Amniotic epithelial cell (primary cell): ENCODE measurements at regions not wholly inside any gene's neighbourhood (a gene's known extent, or its start where the extent isn't known, plus 50 kb on each side); places are given as distances from the start of the nearest gene placed in this dataset.

Experiments used
- DNase-seq: peaks from one replicate; pipeline ENCODE4 v3.0.0-alpha.2; 2010; ENCODE audit warnings: low read depth

DNA sequence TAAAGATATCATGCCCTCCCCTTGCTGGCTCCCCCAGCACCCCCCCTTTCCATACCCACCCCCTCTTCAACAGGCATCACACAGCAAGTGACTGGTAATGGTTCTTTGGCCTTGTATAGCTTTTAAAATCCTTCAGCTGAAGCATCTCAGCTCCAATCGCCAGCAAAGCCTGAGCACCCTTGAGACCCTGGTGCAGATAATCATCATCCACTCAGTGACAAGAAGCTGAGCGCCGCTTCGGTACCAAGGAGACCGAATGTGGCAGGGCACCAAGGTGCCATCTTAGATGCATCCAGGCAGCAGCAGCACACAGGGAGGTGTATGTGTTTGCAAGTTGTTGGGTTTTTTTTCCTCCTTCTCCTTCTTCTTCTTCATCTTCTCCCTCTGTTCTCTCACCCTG is 232.7 kb downstream of the BCL11A start:
- DNase-seq, result no peak

DNA sequence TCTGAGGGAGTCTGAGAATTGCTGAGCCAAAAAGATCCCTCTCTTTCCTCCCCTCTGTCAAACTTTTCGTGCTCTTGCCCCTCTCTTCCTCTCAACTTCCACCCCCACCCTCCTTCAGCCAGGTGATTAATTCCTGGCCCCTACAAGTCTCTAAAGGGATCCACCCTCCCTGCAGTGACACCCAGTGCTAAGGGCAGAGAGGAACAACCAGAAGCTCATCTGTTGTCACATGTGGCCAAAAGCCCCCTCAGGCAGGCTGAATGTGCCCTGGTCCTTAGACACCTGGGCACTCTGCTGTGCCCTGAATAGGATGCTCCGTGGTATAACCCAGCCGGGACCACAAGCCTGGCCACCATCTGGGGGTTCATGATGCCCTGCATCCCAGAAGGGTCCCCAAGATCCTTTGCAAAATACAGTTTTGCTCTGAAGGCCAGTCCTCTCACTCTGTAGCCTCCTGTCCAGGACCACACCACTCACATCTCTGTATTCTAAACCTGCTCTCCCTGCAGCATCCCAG is 234.4 kb downstream of the BCL11A start:
- DNase-seq, result no peak

DNA sequence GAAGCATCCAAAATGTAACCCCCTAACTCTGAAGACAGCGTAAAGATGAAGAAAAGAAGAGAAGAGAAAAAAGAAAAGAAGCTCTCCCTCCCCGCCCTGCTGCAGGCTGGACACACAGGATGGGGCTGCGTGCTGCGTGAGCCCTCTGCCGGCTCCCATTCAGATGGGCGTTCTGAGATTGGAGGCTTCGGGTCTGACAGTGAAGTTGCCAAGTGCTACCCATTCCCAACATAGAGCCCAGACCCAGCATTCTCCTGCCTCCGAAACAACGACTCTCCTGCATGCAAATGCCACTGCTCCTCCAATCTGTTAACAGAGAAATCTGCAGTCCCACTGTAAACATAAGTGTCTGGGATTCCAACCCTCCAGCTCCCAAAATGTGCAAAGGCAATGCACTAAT is 234.9 kb downstream of the BCL11A start:
- DNase-seq, result no peak

DNA sequence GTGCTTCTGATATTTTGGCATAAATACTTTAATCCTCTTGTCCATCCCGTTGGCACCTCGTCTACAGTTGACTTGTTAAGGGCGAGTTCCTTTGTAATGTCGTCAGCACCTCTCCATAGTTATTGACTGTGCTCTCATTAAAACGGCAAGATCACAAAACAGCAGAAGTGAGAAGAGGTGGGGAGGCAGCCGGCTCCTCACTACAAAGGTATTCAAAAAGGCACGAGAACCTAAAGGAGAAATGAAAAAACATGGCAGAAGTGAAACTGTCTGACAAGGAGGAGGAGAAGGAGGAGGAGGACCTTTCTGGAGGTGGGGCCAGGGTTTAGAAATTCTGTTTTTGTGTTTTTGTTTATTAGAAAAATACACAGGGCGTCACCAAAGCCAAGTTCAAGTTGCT is 235.6 kb downstream of the BCL11A start:
- DNase-seq, result no peak

- DNase-seq, result no peak
These were observed 236.4 kb downstream of the BCL11A start for GRCh38 chr2:60317034-60317386.

- DNase-seq, result no peak
These were observed 236.9 kb downstream of the BCL11A start for GRCh38 chr2:60316381-60317033.

DNA sequence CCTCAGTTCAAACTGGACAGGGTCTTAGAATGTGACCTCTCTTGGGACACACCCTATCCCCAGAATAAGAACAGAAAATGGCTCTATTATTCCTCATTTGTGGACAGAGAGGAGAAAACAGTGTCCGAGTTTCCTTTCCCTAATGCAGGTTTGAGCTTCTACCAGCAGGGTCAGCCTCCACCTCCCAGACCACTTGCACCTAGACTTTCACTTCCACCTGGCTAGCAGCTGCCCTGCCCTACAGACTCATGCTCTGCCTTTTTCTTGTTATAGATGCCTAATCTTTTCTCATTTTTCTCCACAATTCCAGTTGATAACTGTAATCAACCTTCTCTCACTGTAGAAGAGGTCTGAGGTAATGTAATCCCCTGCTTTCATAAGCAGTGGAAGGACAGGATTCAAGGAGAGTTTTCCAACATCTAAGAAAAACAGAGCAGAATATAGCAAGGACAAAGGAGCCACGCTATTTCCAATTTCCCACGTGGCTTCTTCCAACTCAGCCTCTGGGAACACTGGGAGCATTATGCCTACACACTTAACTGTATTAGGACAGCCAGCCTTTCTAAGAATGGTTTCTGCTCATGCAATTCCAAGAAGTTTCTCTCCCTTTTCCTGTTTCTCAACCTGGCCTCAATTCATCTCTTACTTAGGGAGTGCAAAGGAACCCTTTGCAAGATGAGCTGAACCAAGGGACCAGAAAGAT is 239.8 kb downstream of the BCL11A start:
- no peak for DNase-seq

- no peak for DNase-seq
These were observed 240.8 kb downstream of the BCL11A start for GRCh38 chr2:60312618-60313017.

- DNase-seq, result no peak
These were observed 241.9 kb downstream of the BCL11A start for GRCh38 chr2:60311524-60311923.

GRCh38 chr2:60309941-60310660 is 243.4 kb downstream of the BCL11A start:
- DNase-seq, result no peak

- DNase-seq, result no peak
These were observed 244.1 kb downstream of the BCL11A start for GRCh38 chr2:60309336-60309735.

- no peak for DNase-seq
These were observed 247.1 kb downstream of the BCL11A start for GRCh38 chr2:60306267-60306861.

DNA sequence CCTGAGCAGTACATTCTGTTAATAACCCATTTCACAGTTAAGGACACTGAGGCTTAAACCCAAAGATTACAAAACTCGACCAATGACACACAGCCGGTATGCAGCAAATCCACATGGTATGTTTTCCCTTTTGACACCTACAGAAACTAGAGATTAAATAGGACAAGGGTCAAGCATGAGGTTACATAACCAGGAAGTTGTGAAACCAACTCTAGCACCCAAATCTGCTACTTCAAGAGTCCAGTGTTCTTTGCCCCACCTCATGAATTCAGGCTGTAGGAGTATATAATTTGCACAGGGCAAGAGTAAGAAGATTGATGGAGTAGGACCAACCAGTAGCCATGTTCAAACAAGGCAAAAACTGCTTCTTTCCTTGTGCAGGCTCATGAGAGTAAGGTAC is 249.8 kb downstream of the BCL11A start:
- no peak for DNase-seq

- no peak for DNase-seq
These were observed 250.9 kb downstream of the BCL11A start for GRCh38 chr2:60302377-60303126.

GRCh38 chr2:60301726-60302125 is 251.7 kb downstream of the BCL11A start:
- no peak for DNase-seq

DNA sequence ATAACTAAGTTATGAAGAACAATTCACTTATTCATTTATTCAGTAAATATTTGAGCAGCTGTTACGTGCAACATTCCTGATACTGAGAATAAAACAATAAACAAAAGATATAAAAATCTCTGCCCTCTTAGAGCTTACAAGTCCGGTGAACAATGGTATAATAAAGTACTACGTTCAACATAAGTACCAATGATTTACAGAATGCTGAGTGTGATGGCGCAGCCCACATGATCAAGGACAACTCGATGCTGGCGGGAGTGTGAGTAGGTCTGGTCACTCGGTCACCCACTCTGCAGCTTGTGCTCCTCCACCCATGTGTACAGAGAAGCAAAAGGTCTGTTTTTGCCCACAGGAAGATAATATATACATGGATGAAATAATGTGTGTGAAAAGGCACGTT is 254.3 kb downstream of the BCL11A start:
- DNase-seq, result no peak

- DNase-seq, result no peak
These were observed 255.3 kb downstream of the BCL11A start for GRCh38 chr2:60298006-60298696.

GRCh38 chr2:60297296-60298005 is 256.0 kb downstream of the BCL11A start:
- no peak for DNase-seq

DNA sequence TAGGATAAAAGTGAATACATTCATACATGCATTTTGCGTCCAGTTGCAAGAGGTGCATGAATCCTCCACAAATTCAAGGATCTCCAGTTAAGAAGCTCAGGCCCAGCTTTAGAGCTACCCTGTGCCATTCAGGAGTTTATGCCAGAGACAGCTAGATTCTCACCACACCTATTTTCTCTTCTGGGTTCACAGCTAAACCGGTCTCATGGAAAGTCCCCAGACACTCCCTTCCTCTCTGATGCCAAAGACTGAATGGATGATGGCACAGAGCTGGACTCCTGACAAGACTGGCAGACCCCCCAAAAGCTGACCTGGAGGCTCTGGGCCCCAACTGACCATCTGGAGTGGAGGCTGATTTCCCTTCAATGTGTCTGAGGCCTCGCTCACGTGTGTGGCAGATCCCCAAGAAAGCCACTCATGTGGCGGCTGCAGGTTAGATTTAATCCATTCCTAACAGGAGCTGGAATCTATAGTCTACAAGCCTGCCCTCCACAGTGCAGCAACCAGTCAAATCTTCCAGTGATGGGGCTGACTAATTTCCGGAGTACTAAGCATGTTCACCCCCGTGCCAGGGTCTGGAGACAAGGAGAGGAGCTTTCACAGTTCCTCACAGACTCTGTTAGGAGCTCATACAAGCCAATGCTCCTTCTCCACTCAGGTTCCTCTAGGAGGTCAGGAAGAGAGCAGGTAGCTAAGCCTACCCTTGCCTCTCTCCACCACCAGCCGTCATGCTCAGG is 257.1 kb downstream of the BCL11A start:
- DNase-seq, result no peak

- DNase-seq, result no peak
These were observed 257.9 kb downstream of the BCL11A start for GRCh38 chr2:60295636-60295962.
